ENCODE measurements at regions not wholly inside any gene's neighbourhood (a gene's known extent, or its start where the extent isn't known, plus 50 kb on each side); places are given as distances from the start of the nearest gene placed in this dataset.

GRCh38 chr11:29336727-29337575 lies 679.9 kb downstream of the KCNA4 start:
- DNase-seq, result no peak

- DNase-seq, result no peak
Observed at GRCh38 chr11:29334776-29335130, 682.1 kb downstream of the KCNA4 start.

- DNase-seq, result no peak
Observed at GRCh38 chr11:29333993-29334775, 682.6 kb downstream of the KCNA4 start.

GRCh38 chr11:29331451-29332010 lies 685.3 kb downstream of the KCNA4 start:
- no peak for DNase-seq

GRCh38 chr11:29328961-29329441 lies 687.8 kb downstream of the KCNA4 start:
- DNase-seq, result no peak

GRCh38 chr11:29327891-29328290 lies 688.9 kb downstream of the KCNA4 start:
- DNase-seq, result no peak

- DNase-seq, result no peak
Observed at GRCh38 chr11:29326757-29327156, 690.1 kb downstream of the KCNA4 start.

- no peak for DNase-seq
Observed at GRCh38 chr11:29324328-29324727, 692.5 kb downstream of the KCNA4 start.

GRCh38 chr11:29321293-29322132 lies 695.3 kb downstream of the KCNA4 start:
- no peak for DNase-seq

GRCh38 chr11:29320196-29320595 lies 696.6 kb downstream of the KCNA4 start:
- DNase-seq, result no peak

- DNase-seq, result no peak
Observed at GRCh38 chr11:29319210-29319609, 697.6 kb downstream of the KCNA4 start.

GRCh38 chr11:29318134-29318845 lies 698.5 kb downstream of the KCNA4 start:
- no peak for DNase-seq

- no peak for DNase-seq
Observed at GRCh38 chr11:29317694-29318093, 699.1 kb downstream of the KCNA4 start.

GRCh38 chr11:29315275-29315674 lies 701.6 kb downstream of the KCNA4 start:
- DNase-seq, result no peak

- no peak for DNase-seq
Observed at GRCh38 chr11:29314211-29314610, 702.6 kb downstream of the KCNA4 start.

GRCh38 chr11:29312812-29313211 lies 704.0 kb downstream of the KCNA4 start:
- DNase-seq, result no peak

GRCh38 chr11:29310725-29311342 lies 706.0 kb downstream of the KCNA4 start:
- no peak for DNase-seq

GRCh38 chr11:29309992-29310391 lies 706.8 kb downstream of the KCNA4 start:
- DNase-seq, result no peak

- no peak for DNase-seq
Observed at GRCh38 chr11:29306527-29306926, 710.3 kb downstream of the KCNA4 start.

- DNase-seq, result no peak
Observed at GRCh38 chr11:29305456-29306232, 711.2 kb downstream of the KCNA4 start.

GRCh38 chr11:29300420-29300819 lies 716.4 kb downstream of the KCNA4 start:
- no peak for DNase-seq

Data from CD4-positive, alpha-beta T cell treated with Interleukin-4 for 1 hour (primary cell).